Prostate gland (tissue), 2 donors: ENCODE measurements at regions not wholly inside any gene's neighbourhood (a gene's known extent, or its start where the extent isn't known, plus 50 kb on each side); places are given as distances from the start of the nearest gene placed in this dataset.

Experiments used
- DNase-seq: peaks from one replicate; pipeline ENCODE4 v3.0.0-alpha.2; 2019; ENCODE audit warnings: low spot score
- H3K27ac ChIP-seq, 2 donors: fragments of 200-600 bp; sonication (generic); 2 replicates each; pipeline ENCODE4 v1.5.1; 2017 to 2019
- H3K27me3 ChIP-seq: fragments of 200-600 bp; sonication (generic); replicated peaks from 2 replicates; pipeline ENCODE4 v1.5.1; 2019; ENCODE audit not compliant: insufficient read depth
- H3K36me3 ChIP-seq, 2 donors: fragments of 200-600 bp; sonication (generic); 1 replicate in 1 of 2; 2 replicates in 1 of 2; pipeline versions ENCODE4 v1.5.1 to v1.8.1; 2017 to 2019
- H3K4me1 ChIP-seq: fragments of 200-600 bp; sonication (generic); replicated peaks from 2 replicates; pipeline ENCODE4 v1.5.1; 2019
- H3K4me3 ChIP-seq, 2 donors: fragments of 200-600 bp; sonication (generic); 2 replicates each; pipeline ENCODE4 v1.5.1; 2017 to 2019
- H3K9me3 ChIP-seq: fragments of 200-600 bp; sonication (generic); 2 replicates; pipeline ENCODE4 v1.5.1; 2017
- POLR2A ChIP-seq: fragments of 450-650 bp; IDR thresholded peaks from one replicate; pipeline ENCODE4 v1.6.1; 2016; ENCODE audit warnings: antibody characterized with exemption, mild to moderate bottlenecking
- POLR2AphosphoS5 ChIP-seq: sonication (generic); formaldehyde crosslinking; IDR thresholded peaks from one replicate; pipeline ENCODE4 v1.6.1; 2017; ENCODE audit warnings: antibody characterized with exemption
- WGBS: methylation state at CpG from one replicate; pipeline ENCODE4 v1.1.5; 2018; 5-methylcytosine and 5-hydroxymethylcytosine counted together
- intact Hi-C: fragments of 100-400 bp; cut with DNase I; formaldehyde crosslinking; loops from one replicate; pipeline ENCODE4 v1.14.2; 2022
- TF ChIP-seq, protein P1 (sequence below), 4 experiments: fragments of 200-600 bp in 2 of 4; fragments of 450-650 bp in 2 of 4; sonication (generic) in 2 of 4; IDR thresholded peaks; 1 replicate in 3 of 4; 2 replicates in 1 of 4; pipeline ENCODE4 v1.5.1; 2016 to 2019; ENCODE audit warnings: antibody characterized with exemption in 4 of 4, mild to moderate bottlenecking in 2 of 4, moderate library complexity in 2 of 4

GRCh38 chr5:167843881-167844572 is 447.4 kb upstream of the WWC1 start:
- DNase-seq = no peak
- Histone ChIP-seq H3K27me3 (no peaks in the 10 kb centered on the region), H3K4me1 (no peaks in the 10 kb centered on the region), H3K9me3 (no peaks in the 10 kb centered on the region), H3K27ac (no peak overlapping the region), H3K36me3 (no peaks in the 10 kb centered on the region), H3K4me3 (no peak overlapping the region)
- intact Hi-C loops = no loop called here
- TF ChIP-seq, protein P1, sequence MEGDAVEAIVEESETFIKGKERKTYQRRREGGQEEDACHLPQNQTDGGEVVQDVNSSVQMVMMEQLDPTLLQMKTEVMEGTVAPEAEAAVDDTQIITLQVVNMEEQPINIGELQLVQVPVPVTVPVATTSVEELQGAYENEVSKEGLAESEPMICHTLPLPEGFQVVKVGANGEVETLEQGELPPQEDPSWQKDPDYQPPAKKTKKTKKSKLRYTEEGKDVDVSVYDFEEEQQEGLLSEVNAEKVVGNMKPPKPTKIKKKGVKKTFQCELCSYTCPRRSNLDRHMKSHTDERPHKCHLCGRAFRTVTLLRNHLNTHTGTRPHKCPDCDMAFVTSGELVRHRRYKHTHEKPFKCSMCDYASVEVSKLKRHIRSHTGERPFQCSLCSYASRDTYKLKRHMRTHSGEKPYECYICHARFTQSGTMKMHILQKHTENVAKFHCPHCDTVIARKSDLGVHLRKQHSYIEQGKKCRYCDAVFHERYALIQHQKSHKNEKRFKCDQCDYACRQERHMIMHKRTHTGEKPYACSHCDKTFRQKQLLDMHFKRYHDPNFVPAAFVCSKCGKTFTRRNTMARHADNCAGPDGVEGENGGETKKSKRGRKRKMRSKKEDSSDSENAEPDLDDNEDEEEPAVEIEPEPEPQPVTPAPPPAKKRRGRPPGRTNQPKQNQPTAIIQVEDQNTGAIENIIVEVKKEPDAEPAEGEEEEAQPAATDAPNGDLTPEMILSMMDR (IDR thresholded peaks at IDR 0.05) = no peak
- 65% methylated on average over 4 of the region's 4 CpGs for WGBS

DNA sequence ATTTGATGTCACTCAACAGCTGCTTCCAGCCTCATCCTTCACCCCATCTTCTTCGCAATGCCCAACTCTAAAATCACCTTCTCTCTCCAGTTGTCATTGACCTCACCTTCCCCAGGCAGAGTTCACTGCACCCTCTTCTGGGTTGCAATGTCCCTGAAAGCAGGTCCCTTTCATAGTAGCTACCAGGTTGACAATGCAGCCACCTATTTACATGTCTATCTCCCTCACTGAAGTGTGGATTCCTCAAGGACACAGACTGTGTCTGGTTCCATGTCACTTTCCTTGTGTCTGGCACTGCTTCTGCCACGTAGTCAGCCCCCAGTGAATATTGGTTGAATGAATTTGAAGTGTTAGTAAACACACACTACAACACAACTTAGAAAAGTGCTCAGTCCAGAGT is 445.5 kb upstream of the WWC1 start:
- TF ChIP-seq, protein P1 (IDR thresholded peaks at IDR 0.05) = no peak
- 90% methylated on average over 2 of the region's 2 CpGs for WGBS
- Histone ChIP-seq H3K4me1 (no peaks in the 10 kb centered on the region), H3K27ac (no peak overlapping the region), H3K36me3 (no peaks in the 10 kb centered on the region), H3K4me3 (no peak overlapping the region), H3K27me3 (no peaks in the 10 kb centered on the region), H3K9me3 (no peaks in the 10 kb centered on the region)
- intact Hi-C loops = no loop called here
- DNase-seq = no peak

GRCh38 chr5:167849874-167850273 is 441.6 kb upstream of the WWC1 start:
- intact Hi-C loops = no loop called here

GRCh38 chr5:167850911-167851310 is 440.5 kb upstream of the WWC1 start:
- TF ChIP-seq POLR2AphosphoS5 = no peak
- TF ChIP-seq, protein P1 (IDR thresholded peaks at IDR 0.05) = no peak
- TF ChIP-seq POLR2A = no peak
- Histone ChIP-seq H3K27me3 (no peaks in the 10 kb centered on the region), H3K27ac (no peak overlapping the region), H3K9me3 (no peaks in the 10 kb centered on the region), H3K36me3 (no peaks in the 10 kb centered on the region), H3K4me3 (no peak overlapping the region), H3K4me1 (no peaks in the 10 kb centered on the region)
- intact Hi-C loops = no loop called here
- no peak for DNase-seq
- 89% methylated on average over 2 of the region's 2 CpGs for WGBS

More at GRCh38 chr5:167849874-167850273, 441.6 kb upstream of the WWC1 start:
- Histone ChIP-seq H3K4me1 (no peaks in the 10 kb centered on the region), H3K36me3 (no peaks in the 10 kb centered on the region), H3K27me3 (no peaks in the 10 kb centered on the region), H3K4me3 (no peak overlapping the region), H3K27ac (no peak overlapping the region), H3K9me3 (no peaks in the 10 kb centered on the region)
- 86% methylated on average over 4 of the region's 4 CpGs for WGBS
- TF ChIP-seq POLR2A = no peak
- TF ChIP-seq POLR2AphosphoS5 = no peak
- TF ChIP-seq, protein P1 (IDR thresholded peaks at IDR 0.05) = no peak
- DNase-seq = no peak

- 84% methylated on average over 5 of the region's 5 CpGs for WGBS
- intact Hi-C loops = no loop called here
- no peak overlapping the region for H3K4me3 ChIP-seq
- H3K27ac ChIP-seq = no peak overlapping the region
- no peaks in the 10 kb centered on the region for H3K36me3 ChIP-seq
- no peaks in the 10 kb centered on the region for H3K27me3 ChIP-seq
- H3K4me1 ChIP-seq = no peaks in the 10 kb centered on the region
- no peaks in the 10 kb centered on the region for H3K9me3 ChIP-seq
- TF ChIP-seq POLR2AphosphoS5 (no peak), POLR2A (no peak)
- TF ChIP-seq, protein P1 (IDR thresholded peaks at IDR 0.05) = no peak
- no peak for DNase-seq
These were observed 440.0 kb upstream of the WWC1 start for GRCh38 chr5:167851416-167851815.
